H1 (cell line): ENCODE measurements at regions not wholly inside any gene's neighbourhood (a gene's known extent, or its start where the extent isn't known, plus 50 kb on each side); places are given as distances from the start of the nearest gene placed in this dataset.

ENCODE experiments used
- ATF2 ChIP-seq: IDR thresholded peaks from 2 replicates; pipeline ENCODE4 v1.6.1; 2012; ENCODE audit warnings: low read length, inconsistent platforms
- CREB1 ChIP-seq: IDR thresholded peaks from 2 replicates; pipeline ENCODE4 v1.6.1; 2012; ENCODE audit warnings: inconsistent platforms
- CTCF ChIP-seq, 3 experiments: IDR thresholded peaks; 1 replicate in 2 of 3; 2 replicates in 1 of 3; pipeline versions ENCODE4 v1.5.1 to v1.6.1; 2011; ENCODE audit warnings: low read length in 3 of 3, mild to moderate bottlenecking in 3 of 3, inconsistent platforms in 2 of 3, low read depth in 1 of 3, moderate library complexity in 1 of 3; ENCODE audit not compliant: insufficient read depth in 1 of 3; ENCODE audit errors: control extremely low read depth in 1 of 3
- JUND ChIP-seq: IDR thresholded peaks from 2 replicates; pipeline ENCODE4 v1.6.1; 2011; ENCODE audit warnings: mild to moderate bottlenecking, improper control_type of control experiment, low read length
- KDM1A ChIP-seq: fragments of 200-600, 300-600 bp; sonication (generic); IDR thresholded peaks from 2 replicates; pipeline ENCODE4 v1.7.1; 2016; ENCODE audit warnings: mild to moderate bottlenecking, low read length, borderline replicate concordance
- POU5F1 ChIP-seq: IDR thresholded peaks from 2 replicates; pipeline ENCODE4 v1.6.1; 2011; ENCODE audit warnings: low read depth, mild to moderate bottlenecking, low read length, moderate library complexity
- RAD21 ChIP-seq, 2 experiments: IDR thresholded peaks in 1 of 2; conservative IDR thresholded peaks in 1 of 2; 2 replicates each; pipeline ENCODE4 v1.6.1; 2011; ENCODE audit warnings: low read depth in 2 of 2, low read length in 2 of 2, improper control_type of control experiment in 1 of 2, inconsistent platforms in 1 of 2, mild to moderate bottlenecking in 1 of 2, moderate library complexity in 1 of 2
- SIX5 ChIP-seq: IDR thresholded peaks from 2 replicates; pipeline ENCODE4 v1.6.1; 2011; ENCODE audit warnings: mild to moderate bottlenecking, low read depth, low read length

- TF ChIP-seq CTCF (IDR thresholded peaks at IDR 0.05; ENCODE audit: control extremely low read depth in 1 of 3, insufficient read depth in 1 of 3, low read depth in 1 of 3, low read length in 3 of 3) (no peak), ATF2 (no peak), CREB1 (no peak), JUND (no peak), RAD21 (IDR thresholded peaks at IDR 0.05 in 1 of 2, conservative IDR thresholded peaks at IDR 0.05 in 1 of 2; ENCODE audit: low read depth in 2 of 2, low read length in 2 of 2) (no peak), POU5F1 (no peak), SIX5 (no peak), KDM1A (no peak)
- TF ChIP-seq, all 59 proteins: peak for 0
Measured at GRCh38 chr13:77986713-77987112, 68.1 kb upstream of the EDNRB start (continued).
